A549 (cell line): ENCODE measurements at regions not wholly inside any gene's neighbourhood (a gene's known extent, or its start where the extent isn't known, plus 50 kb on each side); places are given as distances from the start of the nearest gene placed in this dataset.

Experiments used
- BHLHE40 ChIP-seq: IDR thresholded peaks from 2 replicates; pipeline ENCODE4 v1.6.1; 2012; ENCODE audit warnings: low read depth, low read length, inconsistent platforms
- CTCF ChIP-seq: fragments of >200 bp; sonication (Bioruptor Twin); formaldehyde crosslinking; IDR thresholded peaks from 3 replicates; pipeline ENCODE4 v1.5.1; 2016
- EP300 ChIP-seq, 2 experiments: fragments of >200 bp; sonication (Bioruptor Twin); formaldehyde crosslinking; IDR thresholded peaks; 2 replicates in 1 of 2; 3 replicates in 1 of 2; pipeline ENCODE4 v1.6.1; 2016 to 2017
- HDAC2 ChIP-seq: fragments of 200-600 bp; sonication (generic); IDR thresholded peaks from 2 replicates; pipeline ENCODE4 v1.6.1; 2016
- MAX ChIP-seq: IDR thresholded peaks from 2 replicates; pipeline ENCODE4 v1.6.1; 2012
- RAD21 ChIP-seq, 2 experiments: fragments of >200 bp in 1 of 2; sonication (Bioruptor Twin) in 1 of 2; formaldehyde crosslinking in 1 of 2; IDR thresholded peaks in 1 of 2; conservative IDR thresholded peaks in 1 of 2; 2 replicates in 1 of 2; 3 replicates in 1 of 2; pipeline ENCODE4 v1.6.1; 2012 to 2018; ENCODE audit warnings: inconsistent platforms in 1 of 2
- RCOR1 ChIP-seq: fragments of 150-350 bp; IDR thresholded peaks from 2 replicates; pipeline ENCODE4 v1.6.1; 2014; ENCODE audit warnings: antibody characterized with exemption, low read length, low read depth
- RFX5 ChIP-seq: fragments of 450-650 bp; IDR thresholded peaks from 2 replicates; pipeline ENCODE4 v1.7.1; 2014; ENCODE audit warnings: antibody characterized with exemption, mild to moderate bottlenecking, moderate library complexity
- TF ChIP-seq, protein P1 (sequence below): fragments of >200 bp; sonication (Bioruptor Twin); formaldehyde crosslinking; IDR thresholded peaks from 3 replicates; pipeline ENCODE4 v1.6.1; 2016
- TF ChIP-seq, protein P2 (sequence below): fragments of 450-650 bp; IDR thresholded peaks from 2 replicates; pipeline ENCODE4 v1.6.1; 2014; ENCODE audit warnings: antibody characterized with exemption

DNA sequence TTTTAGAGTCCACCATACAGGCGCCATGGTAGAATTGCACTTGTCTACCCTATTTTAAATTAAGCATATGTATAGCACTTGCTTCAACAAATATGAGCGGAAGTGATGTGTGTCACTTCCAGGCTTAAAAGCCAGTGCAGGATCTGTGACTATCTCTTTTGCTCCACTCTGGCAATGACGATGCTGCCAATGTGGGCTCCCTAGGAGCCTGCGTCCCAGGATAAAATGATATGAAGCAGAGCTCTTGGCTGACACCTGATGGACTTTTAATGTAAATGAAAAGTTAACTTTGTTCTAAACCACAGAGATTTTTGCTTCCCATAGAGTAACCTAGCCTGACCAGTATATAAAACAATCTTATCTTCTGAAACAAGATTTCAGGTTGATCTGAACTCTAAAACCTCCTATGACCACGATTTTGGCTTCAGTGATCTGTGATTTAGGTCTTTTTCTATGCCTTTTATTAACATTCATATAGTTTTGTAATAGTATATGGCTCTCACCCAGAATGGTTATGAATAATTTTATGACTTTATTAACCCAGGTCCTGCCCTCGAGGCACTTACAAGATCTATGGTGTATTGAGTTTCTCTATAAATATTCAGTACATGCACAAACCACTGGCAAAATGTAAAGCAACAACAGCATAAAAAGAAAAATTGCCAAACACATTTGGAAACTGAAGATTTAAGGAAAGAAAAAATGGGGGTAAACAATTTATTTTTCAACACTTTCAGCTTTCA, 422.5 kb upstream of the PIK3C3 start:
- TF ChIP-seq, protein P1, sequence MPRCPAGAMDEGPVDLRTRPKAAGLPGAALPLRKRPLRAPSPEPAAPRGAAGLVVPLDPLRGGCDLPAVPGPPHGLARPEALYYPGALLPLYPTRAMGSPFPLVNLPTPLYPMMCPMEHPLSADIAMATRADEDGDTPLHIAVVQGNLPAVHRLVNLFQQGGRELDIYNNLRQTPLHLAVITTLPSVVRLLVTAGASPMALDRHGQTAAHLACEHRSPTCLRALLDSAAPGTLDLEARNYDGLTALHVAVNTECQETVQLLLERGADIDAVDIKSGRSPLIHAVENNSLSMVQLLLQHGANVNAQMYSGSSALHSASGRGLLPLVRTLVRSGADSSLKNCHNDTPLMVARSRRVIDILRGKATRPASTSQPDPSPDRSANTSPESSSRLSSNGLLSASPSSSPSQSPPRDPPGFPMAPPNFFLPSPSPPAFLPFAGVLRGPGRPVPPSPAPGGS: no peak
- TF ChIP-seq RFX5 (no peak), EP300 (IDR thresholded peaks at IDR 0.05) (no peak), CTCF (no peak), MAX (no peak), BHLHE40 (no peak), RAD21 (conservative IDR thresholded peaks at IDR 0.05 in 1 of 2, IDR thresholded peaks at IDR 0.05 in 1 of 2) (no peak), RCOR1 (no peak), HDAC2 (no peak)
- TF ChIP-seq, protein P2, sequence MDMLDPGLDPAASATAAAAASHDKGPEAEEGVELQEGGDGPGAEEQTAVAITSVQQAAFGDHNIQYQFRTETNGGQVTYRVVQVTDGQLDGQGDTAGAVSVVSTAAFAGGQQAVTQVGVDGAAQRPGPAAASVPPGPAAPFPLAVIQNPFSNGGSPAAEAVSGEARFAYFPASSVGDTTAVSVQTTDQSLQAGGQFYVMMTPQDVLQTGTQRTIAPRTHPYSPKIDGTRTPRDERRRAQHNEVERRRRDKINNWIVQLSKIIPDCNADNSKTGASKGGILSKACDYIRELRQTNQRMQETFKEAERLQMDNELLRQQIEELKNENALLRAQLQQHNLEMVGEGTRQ: no peak
